ENCODE measurements at regions not wholly inside any gene's neighbourhood (a gene's known extent, or its start where the extent isn't known, plus 50 kb on each side); places are given as distances from the start of the nearest gene placed in this dataset.

DNA sequence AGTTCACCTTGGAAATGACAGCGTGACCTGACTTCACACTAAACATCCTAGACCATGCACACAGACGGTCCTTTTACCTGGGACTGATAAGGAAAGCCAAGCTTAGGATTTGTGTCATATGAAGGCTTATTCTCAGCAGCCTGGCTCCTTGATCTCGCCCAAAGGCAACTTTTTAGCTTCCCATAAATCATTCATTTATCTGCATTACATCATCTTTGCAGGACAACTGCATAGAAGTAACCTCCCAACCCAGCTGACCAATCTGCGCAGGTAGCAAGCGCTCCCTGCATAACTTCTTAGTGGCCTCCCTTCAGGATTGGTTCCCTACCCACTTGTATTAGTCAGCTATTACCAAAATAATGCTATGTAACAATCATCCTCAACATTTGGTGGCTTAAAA is 389.9 kb upstream of the PROK2 start:
- no peak for TF ChIP-seq EZH2phosphoT487 (IDR thresholded peaks at IDR 0.05; ENCODE audit: low read depth, severe bottlenecking, unreplicated experiment)
- TF ChIP-seq, protein P1, sequence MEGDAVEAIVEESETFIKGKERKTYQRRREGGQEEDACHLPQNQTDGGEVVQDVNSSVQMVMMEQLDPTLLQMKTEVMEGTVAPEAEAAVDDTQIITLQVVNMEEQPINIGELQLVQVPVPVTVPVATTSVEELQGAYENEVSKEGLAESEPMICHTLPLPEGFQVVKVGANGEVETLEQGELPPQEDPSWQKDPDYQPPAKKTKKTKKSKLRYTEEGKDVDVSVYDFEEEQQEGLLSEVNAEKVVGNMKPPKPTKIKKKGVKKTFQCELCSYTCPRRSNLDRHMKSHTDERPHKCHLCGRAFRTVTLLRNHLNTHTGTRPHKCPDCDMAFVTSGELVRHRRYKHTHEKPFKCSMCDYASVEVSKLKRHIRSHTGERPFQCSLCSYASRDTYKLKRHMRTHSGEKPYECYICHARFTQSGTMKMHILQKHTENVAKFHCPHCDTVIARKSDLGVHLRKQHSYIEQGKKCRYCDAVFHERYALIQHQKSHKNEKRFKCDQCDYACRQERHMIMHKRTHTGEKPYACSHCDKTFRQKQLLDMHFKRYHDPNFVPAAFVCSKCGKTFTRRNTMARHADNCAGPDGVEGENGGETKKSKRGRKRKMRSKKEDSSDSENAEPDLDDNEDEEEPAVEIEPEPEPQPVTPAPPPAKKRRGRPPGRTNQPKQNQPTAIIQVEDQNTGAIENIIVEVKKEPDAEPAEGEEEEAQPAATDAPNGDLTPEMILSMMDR (IDR thresholded peaks at IDR 0.05; ENCODE audit: poor library complexity): no peak

Data from hepatocyte (in vitro differentiated cells).